GM12878 (cell line): ENCODE measurements at regions not wholly inside any gene's neighbourhood (a gene's known extent, or its start where the extent isn't known, plus 50 kb on each side); places are given as distances from the start of the nearest gene placed in this dataset.

Source experiments
- EZH2 ChIP-seq: IDR thresholded peaks from 2 replicates; pipeline ENCODE4 v1.6.1; 2012; ENCODE audit warnings: low read depth, mild to moderate bottlenecking, control low read depth, inconsistent platforms, low read length, borderline replicate concordance; ENCODE audit not compliant: control insufficient read depth
- GABPA ChIP-seq: IDR thresholded peaks from 2 replicates; pipeline ENCODE4 v1.6.1; 2014; ENCODE audit warnings: antibody characterized with exemption, low read depth, mild to moderate bottlenecking, inconsistent platforms
- MXI1 ChIP-seq: fragments of 150-350 bp; IDR thresholded peaks from 2 replicates; pipeline ENCODE4 v1.6.1; 2011; ENCODE audit warnings: low read depth, mild to moderate bottlenecking, inconsistent platforms, low read length, improper control_type of control experiment
- NFYB ChIP-seq: IDR thresholded peaks from 2 replicates; pipeline ENCODE4 v1.6.1; 2011; ENCODE audit warnings: low read depth, mild to moderate bottlenecking, low read length, improper control_type of control experiment, moderate library complexity; ENCODE audit not compliant: insufficient read depth
- POLR2A ChIP-seq: IDR thresholded peaks from 2 replicates; pipeline ENCODE4 v1.6.1; 2011; ENCODE audit warnings: low read depth, mild to moderate bottlenecking, low read length
- POLR2AphosphoS2 ChIP-seq: IDR thresholded peaks from 2 replicates; pipeline ENCODE4 v1.6.1; 2011; ENCODE audit warnings: low read depth, mild to moderate bottlenecking, low read length, improper control_type of control experiment, moderate library complexity
- REST ChIP-seq: IDR thresholded peaks from 2 replicates; pipeline ENCODE4 v1.6.1; 2012; ENCODE audit warnings: mild to moderate bottlenecking, low read depth, low read length

- TF ChIP-seq REST (no peak), POLR2AphosphoS2 (no peak), MXI1 (no peak), POLR2A (no peak), GABPA (no peak), NFYB (no peak), EZH2 (no peak)
Observed at GRCh38 chr13:99700468-99700867, 199.2 kb downstream of the TM9SF2 start.
